Cortex of kidney (tissue), 1 donor: ENCODE measurements at regions not wholly inside any gene's neighbourhood (a gene's known extent, or its start where the extent isn't known, plus 50 kb on each side); places are given as distances from the start of the nearest gene placed in this dataset.
"Not testable (repeated sequence)": the region's sequence is repeated elsewhere in the genome, so short reads cannot be mapped to it uniquely, and the experiment has no call there.

ENCODE experiments used
- DNase-seq: peaks from one replicate; lab custom pipeline; 2025; lab: John Stamatoyannopoulos, UW

GRCh38 chr12:126282691-126283090 is 1217.5 kb downstream of the AACS start:
- no peak for DNase-seq

DNA sequence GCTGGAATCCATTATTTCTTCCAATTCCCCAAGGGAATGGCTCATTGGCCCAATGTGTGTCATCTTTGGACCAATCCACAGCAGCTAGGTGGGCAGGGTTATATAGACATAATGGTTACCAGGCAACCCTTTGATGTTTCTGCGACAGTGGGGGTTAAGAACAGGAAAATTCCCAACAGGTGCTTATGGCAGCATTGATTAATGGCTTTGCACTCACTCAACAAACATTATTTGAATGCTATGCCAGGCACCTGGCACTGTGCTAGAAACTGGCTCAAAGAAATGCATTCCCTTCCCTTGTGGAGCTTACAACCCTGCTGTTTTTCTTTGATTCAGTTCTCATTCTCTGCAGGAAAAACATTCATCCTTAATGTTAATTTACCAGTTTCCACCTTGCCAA is 1221.0 kb downstream of the AACS start:
- DNase-seq = no peak

DNA sequence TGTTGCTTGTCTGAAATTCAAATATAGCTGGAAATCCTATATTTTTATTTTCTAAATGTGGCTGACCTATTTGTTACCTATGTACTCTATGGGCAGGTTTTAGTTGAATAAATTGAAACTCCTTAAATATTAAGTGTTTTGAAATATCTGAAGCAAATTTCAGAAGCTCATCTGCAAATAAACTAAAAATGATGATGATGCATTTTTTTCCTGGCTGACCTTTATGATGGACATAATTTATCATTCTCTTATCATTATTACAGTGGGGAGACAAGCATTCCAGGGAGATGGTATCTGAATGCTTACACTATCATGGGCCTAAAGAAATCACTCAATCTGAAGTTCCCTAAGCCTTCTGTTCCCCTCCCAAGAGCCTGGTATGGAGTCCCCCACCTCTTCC is 1225.2 kb downstream of the AACS start:
- DNase-seq = no peak

- DNase-seq = not testable (repeated sequence)
Measured at GRCh38 chr12:126291987-126292386, 1226.8 kb downstream of the AACS start.

DNA sequence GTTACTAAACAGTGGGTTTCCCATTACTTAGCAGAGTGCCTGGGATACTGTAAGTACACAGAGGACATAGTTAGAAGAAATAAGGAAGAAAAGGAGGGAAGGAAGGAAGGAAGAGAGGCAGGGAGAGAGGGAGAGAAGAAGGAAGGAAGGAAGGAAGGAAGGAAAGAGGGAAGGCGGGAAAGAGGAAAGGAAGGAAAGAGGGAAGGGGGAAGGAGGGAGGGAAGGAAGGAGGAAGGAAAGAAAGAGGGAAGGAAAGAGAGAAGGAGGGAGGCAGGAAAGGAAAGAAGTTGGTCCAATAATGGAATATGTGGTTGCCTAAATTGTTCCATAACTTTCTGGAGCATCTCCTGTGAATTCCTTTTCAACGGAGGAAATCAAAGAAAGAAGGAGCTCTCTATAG is 1230.4 kb downstream of the AACS start:
- DNase-seq = no peak

DNA sequence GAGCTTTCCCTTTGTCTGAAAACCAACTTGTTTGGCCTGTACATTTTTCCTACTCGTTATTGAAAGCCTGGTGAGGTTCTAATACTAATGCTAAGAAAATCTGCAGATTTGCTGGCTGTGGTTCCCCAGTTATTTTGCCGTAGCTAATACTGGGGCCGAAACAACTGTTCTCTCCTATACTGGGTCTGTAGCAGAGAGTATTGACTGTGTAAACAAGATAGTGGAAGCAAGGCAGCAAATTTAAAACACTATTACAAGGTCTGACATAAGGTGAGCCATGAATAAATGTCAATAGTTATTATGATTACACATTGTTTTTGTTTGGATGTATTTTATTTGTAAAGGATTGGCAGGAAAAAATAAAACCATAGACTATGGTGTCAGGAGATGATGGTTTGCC is 1244.0 kb downstream of the AACS start:
- no peak for DNase-seq

GRCh38 chr12:126312457-126312856 is 1247.2 kb downstream of the AACS start:
- DNase-seq = no peak

- DNase-seq = no peak
Measured at GRCh38 chr12:126316411-126316810, 1251.2 kb downstream of the AACS start.

GRCh38 chr12:126337556-126338441 is 1272.6 kb downstream of the AACS start:
- no peak for DNase-seq

- DNase-seq = no peak
Measured at GRCh38 chr12:126342866-126343265, 1277.6 kb downstream of the AACS start.

GRCh38 chr12:126343321-126343720 is 1278.1 kb downstream of the AACS start:
- no peak for DNase-seq

DNA sequence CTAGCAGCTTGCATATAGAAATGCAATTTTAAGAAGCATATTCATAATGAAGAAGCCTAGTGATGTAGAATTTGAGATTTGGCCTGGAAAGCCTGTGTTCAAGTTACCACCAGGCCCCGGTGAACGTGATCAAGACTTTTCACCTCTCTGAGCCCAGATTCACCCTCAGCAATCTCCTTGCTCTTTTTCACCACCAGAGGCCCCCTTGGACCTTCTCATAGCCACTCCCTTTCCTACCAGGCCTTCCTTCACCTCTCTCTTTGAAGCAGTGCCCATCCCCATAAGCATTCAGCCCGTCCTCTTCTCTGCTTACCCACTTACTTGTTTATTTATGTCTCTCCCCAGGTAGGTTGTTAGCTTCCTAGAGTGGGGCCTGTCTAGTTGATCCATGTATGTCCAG is 1280.9 kb downstream of the AACS start:
- no peak for DNase-seq

- DNase-seq = no peak
Measured at GRCh38 chr12:126347421-126347820, 1282.2 kb downstream of the AACS start.

DNA sequence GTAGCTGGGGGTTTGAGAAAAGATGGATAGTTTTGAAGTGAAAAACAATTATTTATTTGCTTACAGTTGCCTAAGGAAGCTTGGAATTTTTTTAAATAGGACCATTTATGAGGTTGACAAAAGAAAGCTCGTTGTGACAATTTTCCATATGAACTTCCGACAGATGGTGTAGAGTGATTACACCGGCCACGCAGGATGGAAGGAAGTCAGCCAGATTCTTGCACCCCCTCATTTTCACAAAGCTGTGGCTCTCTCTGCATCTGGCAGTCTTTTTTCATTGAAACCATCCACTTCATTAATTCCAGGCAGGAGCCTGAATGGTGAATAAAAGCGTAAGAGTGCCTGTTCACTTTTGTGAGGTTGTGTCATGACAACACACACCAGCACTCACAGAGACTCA is 1284.1 kb downstream of the AACS start:
- DNase-seq = no peak

GRCh38 chr12:126353604-126354003 is 1288.4 kb downstream of the AACS start:
- DNase-seq = no peak

GRCh38 chr12:126354633-126355032 is 1289.4 kb downstream of the AACS start:
- no peak for DNase-seq

DNA sequence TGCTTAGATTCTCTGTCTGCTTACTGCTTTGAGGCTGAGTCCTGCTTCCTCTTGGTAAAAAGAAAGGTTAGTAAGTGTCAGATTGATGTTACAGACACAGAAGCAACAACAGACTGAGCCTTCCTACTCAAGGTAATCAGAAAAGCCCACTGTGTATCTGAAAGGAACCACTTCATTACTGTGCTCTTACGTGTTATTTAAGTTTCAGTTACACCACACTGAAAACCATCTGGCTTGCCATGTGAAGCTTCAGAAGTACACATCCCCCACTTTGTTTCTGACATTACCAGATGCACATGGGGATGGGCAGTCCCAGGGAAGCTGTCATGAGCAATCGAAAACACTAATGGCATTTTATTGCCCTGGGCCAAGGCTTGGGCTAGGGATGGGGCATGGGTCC is 1290.1 kb downstream of the AACS start:
- no peak for DNase-seq

GRCh38 chr12:126358806-126359205 is 1293.6 kb downstream of the AACS start:
- no peak for DNase-seq

DNA sequence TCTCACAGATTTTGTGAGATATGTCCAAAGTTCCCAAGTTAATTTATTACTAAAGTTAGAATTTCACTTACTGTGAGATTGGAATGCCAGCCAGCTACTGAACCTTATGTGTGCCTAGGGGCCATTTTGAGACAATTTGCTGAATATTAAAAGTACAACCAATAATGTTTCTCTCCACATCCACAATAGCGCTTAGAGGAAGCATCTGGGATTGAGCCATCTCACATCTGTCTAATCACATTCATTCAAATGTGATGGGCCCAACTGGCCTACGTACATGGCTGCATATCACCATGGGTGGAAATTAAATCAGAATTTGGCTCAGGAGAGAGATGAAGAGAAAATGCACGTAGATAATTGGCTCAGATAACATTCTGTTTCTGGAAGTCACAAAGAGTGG is 1294.0 kb downstream of the AACS start:
- DNase-seq = no peak

GRCh38 chr12:126361804-126362203 is 1296.6 kb downstream of the AACS start:
- DNase-seq = no peak

DNA sequence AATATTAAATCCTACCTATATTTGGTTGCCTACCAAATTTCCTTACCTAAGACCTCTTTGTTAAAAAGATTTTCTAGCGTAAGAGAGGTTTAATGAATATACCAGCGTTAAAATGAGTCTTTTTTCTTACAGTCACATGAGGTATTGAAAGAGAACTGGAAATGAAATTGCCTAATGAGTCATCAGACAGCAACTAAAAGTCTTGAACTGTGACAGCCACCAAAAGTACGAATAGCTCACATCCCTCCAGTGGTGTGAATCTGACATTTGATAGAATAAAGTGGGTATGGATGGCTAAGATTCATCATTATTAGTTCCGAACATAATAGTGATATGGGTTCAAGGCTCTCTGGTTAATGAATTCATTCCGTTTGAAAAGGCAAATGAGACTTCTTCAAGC is 1297.3 kb downstream of the AACS start:
- no peak for DNase-seq

DNA sequence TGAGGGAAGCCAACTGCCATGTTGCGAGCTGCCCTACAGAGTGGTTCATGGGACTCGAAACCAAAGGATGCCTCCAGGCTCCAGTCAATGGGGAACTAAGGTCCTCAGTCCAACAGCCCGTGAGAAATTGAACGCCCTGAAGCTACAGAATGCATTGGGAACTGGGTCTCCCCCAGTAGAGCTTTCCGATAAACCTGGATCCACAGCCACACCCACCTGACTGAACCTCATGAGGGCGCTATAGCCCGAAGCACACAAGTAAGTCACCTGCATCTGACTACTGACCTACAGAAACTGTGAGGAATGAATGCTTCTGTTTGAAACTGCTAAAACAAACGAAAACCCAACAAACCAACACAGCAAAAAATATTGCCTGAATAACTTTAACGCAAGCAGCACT is 1297.7 kb downstream of the AACS start:
- no peak for DNase-seq

DNA sequence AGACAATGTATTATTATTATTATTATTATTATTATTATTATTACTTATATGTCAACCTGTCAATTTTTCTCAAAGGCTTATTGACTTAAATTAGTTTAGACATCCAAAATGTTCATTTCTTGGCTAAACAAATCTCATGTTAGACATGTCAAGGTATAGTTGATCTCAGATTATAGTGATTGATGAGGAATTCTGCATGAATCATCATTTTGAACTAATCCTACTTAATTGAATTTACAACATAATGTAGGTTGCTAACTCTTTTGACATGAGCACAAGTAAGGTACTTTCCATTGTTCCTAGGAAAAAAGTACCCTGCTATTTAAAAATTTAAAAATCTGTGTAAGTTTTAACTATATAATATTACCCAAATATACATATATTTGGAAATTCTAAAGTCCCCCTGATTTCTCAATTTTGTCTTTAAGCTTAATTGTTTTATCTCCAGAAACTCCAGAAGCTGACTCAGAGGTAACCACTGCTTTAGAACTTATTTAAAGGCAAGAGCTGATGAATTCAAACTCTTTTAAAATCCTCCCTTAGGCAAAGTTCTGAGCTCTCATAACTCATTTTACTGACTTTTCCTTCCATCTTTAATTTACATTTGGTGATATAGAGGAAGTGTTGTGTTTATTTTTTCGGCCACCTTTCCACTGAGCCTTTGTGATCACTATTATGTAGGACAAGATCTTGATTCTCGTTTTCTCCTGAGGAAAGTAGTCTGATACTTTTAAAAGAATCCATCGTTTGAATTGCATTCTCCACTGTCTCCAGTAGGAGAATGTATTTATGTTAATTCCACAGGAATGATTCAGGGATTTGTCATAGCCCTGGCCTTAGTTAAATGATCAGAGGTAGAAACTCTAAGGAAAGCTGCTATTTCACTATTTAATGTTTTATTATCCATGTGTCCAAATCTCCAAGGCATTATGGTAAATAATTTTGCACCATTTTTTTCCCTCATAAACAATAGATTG is 1304.5 kb downstream of the AACS start:
- no peak for DNase-seq
